ENCODE measurements at regions not wholly inside any gene's neighbourhood (a gene's known extent, or its start where the extent isn't known, plus 50 kb on each side); places are given as distances from the start of the nearest gene placed in this dataset.

DNA sequence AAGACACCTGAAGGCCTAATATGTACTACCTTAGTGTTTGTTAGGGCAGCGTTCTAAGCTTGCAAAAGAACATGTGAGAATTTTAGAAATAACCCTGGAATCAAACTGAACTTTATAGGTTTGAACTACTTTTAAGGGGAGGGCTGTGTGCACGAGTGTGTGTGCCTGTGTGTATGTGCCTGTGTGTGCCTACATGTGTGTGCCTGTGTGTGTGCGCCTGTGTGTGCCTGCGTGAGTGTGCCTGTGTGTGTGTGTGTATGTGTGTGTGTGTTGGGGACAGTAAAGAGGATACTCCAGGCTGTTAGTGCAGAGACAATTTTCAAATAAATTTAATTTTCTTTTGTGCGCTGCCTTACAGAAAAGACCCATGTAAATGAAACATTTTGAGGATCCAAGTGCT lies 68.1 kb upstream of the WDR11 start:
- TF ChIP-seq, protein P1, sequence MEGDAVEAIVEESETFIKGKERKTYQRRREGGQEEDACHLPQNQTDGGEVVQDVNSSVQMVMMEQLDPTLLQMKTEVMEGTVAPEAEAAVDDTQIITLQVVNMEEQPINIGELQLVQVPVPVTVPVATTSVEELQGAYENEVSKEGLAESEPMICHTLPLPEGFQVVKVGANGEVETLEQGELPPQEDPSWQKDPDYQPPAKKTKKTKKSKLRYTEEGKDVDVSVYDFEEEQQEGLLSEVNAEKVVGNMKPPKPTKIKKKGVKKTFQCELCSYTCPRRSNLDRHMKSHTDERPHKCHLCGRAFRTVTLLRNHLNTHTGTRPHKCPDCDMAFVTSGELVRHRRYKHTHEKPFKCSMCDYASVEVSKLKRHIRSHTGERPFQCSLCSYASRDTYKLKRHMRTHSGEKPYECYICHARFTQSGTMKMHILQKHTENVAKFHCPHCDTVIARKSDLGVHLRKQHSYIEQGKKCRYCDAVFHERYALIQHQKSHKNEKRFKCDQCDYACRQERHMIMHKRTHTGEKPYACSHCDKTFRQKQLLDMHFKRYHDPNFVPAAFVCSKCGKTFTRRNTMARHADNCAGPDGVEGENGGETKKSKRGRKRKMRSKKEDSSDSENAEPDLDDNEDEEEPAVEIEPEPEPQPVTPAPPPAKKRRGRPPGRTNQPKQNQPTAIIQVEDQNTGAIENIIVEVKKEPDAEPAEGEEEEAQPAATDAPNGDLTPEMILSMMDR (IDR thresholded peaks at IDR 0.05; ENCODE audit: borderline replicate concordance): no peak
- H3K36me3 ChIP-seq: no peaks in the 10 kb centered on the region
- intact Hi-C loops (cut with micrococcal nuclease): no loop called here
- no peak overlapping the region for H3K27ac ChIP-seq (replicated peaks)
- no peaks in the 10 kb centered on the region for H3K4me1 ChIP-seq
- DNase-seq: no peak
- no peak overlapping the region for H3K4me3 ChIP-seq
- no peaks in the 10 kb centered on the region for H3K9me3 ChIP-seq (replicated peaks)
- peaks cover 8% of the 10 kb centered on the region for H3K27me3 ChIP-seq (ENCODE audit: low read depth)

DNA sequence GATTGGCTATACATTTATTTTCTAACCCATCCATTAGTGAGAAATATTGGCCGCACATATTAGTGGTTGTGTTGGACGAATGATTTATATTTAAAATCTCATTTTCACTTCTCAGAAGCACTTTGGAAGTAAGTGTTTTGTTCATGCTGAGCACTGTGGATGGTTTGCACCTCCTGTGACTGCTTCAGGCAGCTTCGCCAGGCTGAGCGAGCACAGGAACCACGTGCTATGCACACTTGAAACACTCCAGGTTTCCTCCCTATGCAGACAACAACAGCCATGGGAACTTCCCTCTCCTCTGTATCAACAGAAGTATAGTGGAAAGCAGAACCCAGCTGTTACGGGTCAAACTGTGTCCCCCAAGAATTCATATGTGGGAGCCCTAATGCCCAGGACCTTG lies 67.3 kb upstream of the WDR11 start:
- TF ChIP-seq, protein P1 (IDR thresholded peaks at IDR 0.05; ENCODE audit: borderline replicate concordance): no peak
- intact Hi-C loops (cut with micrococcal nuclease): no loop called here
- no peak overlapping the region for H3K4me3 ChIP-seq
- peaks cover 8% of the 10 kb centered on the region for H3K27me3 ChIP-seq (ENCODE audit: low read depth)
- H3K4me1 ChIP-seq: no peaks in the 10 kb centered on the region
- no peaks in the 10 kb centered on the region for H3K9me3 ChIP-seq (replicated peaks)
- no peaks in the 10 kb centered on the region for H3K36me3 ChIP-seq
- no peak overlapping the region for H3K27ac ChIP-seq (replicated peaks)
- DNase-seq: no peak

DNA sequence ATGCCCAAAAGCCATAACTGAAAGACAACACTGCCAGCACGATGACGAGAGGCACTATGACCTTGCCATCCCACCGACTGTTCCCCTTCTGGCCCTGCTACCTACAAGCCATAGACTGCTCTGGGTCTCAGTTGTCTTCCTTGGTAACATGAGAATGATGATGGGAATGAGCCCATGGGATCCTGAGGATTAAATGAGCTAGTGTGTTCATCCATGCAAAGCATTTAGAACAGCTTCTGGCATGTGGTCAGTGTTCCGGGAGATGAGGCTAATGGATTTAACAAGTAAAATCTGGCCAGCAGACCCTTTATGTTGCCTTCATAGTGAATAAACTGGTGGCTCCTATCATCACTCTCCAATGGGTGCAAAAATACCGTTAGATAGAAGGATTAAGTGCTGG lies 62.4 kb upstream of the WDR11 start:
- no peaks in the 10 kb centered on the region for H3K36me3 ChIP-seq
- no peaks in the 10 kb centered on the region for H3K9me3 ChIP-seq (replicated peaks)
- TF ChIP-seq, protein P1 (IDR thresholded peaks at IDR 0.05; ENCODE audit: borderline replicate concordance): no peak
- H3K27me3 ChIP-seq (ENCODE audit: low read depth): no peaks in the 10 kb centered on the region
- intact Hi-C loops (cut with micrococcal nuclease): no loop called here
- H3K27ac ChIP-seq (replicated peaks): no peak overlapping the region
- DNase-seq: no peak
- H3K4me1 ChIP-seq: no peaks in the 10 kb centered on the region
- H3K4me3 ChIP-seq: no peak overlapping the region

- Histone ChIP-seq H3K9me3 (replicated peaks) (no peaks in the 10 kb centered on the region), H3K4me3 (no peak overlapping the region), H3K27ac (replicated peaks) (no peak overlapping the region), H3K36me3 (no peaks in the 10 kb centered on the region), H3K27me3 (ENCODE audit: low read depth) (no peaks in the 10 kb centered on the region), H3K4me1 (no peaks in the 10 kb centered on the region)
- DNase-seq: no peak
- TF ChIP-seq, protein P1 (IDR thresholded peaks at IDR 0.05; ENCODE audit: borderline replicate concordance): no peak
- intact Hi-C loops (cut with micrococcal nuclease): no loop called here
Observed at GRCh38 chr10:120789303-120790203, 61.6 kb upstream of the WDR11 start.

DNA sequence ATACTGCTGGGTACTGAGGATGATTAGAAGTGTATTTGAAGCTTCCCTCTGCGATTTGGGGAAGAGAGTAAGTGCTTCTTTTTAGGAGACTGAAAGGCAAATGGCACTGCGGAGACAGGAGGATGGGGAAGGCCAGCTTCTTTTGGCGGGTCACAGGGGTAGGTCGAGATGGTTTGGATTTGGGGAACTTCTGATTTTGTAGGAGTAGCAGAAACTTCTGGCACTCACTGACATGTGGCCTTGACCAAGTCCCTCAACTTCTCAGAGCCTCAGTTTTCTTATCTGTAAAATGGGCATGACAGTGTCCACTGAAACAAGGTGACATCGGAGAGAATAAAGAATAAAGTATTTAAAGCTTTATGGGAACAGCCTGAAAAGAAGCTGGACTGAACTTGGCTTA lies 59.8 kb upstream of the WDR11 start:
- Histone ChIP-seq H3K27ac (replicated peaks) (no peak overlapping the region), H3K4me1 (no peaks in the 10 kb centered on the region), H3K4me3 (no peak overlapping the region), H3K27me3 (ENCODE audit: low read depth) (no peaks in the 10 kb centered on the region), H3K36me3 (no peaks in the 10 kb centered on the region), H3K9me3 (replicated peaks) (no peaks in the 10 kb centered on the region)
- intact Hi-C loops (cut with micrococcal nuclease): no loop called here
- DNase-seq: no peak
- TF ChIP-seq, protein P1 (IDR thresholded peaks at IDR 0.05; ENCODE audit: borderline replicate concordance): no peak

Measured in left ventricle myocardium inferior (tissue), 1 donor.